ENCODE measurements at regions not wholly inside any gene's neighbourhood (a gene's known extent, or its start where the extent isn't known, plus 50 kb on each side); places are given as distances from the start of the nearest gene placed in this dataset.

DNA sequence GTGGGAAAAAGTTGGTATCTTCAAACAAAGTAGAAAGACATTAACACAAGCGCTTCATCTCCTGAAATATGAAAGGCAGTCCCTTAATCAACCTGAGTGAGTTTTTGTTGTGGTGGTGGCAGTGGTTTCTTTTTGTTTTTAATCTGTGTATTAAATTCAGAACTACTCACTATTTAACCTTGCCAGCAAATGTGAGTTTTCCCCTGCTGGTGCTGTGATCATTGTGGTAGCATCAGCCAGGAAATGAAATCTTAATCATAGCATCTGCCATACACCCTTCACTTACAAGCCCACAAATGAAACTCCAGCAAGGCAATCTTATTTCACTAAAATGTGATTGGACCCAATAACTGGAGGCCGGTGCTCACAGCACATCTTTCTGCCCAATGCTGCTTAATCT, 229.7 kb downstream of the SHOX2 start:
- Histone ChIP-seq H3K4me3 (ENCODE audit: low read depth, low read length) (no peak overlapping the region), H3K36me3 (ENCODE audit: control insufficient read depth, insufficient read depth, low read length) (no peaks in the 10 kb centered on the region), H3K27me3 (ENCODE audit: control insufficient read depth, insufficient read depth, low read length) (no peaks in the 10 kb centered on the region)
- no peak for DNase-seq (ENCODE audit: low read depth)
- TF ChIP-seq, protein P1, sequence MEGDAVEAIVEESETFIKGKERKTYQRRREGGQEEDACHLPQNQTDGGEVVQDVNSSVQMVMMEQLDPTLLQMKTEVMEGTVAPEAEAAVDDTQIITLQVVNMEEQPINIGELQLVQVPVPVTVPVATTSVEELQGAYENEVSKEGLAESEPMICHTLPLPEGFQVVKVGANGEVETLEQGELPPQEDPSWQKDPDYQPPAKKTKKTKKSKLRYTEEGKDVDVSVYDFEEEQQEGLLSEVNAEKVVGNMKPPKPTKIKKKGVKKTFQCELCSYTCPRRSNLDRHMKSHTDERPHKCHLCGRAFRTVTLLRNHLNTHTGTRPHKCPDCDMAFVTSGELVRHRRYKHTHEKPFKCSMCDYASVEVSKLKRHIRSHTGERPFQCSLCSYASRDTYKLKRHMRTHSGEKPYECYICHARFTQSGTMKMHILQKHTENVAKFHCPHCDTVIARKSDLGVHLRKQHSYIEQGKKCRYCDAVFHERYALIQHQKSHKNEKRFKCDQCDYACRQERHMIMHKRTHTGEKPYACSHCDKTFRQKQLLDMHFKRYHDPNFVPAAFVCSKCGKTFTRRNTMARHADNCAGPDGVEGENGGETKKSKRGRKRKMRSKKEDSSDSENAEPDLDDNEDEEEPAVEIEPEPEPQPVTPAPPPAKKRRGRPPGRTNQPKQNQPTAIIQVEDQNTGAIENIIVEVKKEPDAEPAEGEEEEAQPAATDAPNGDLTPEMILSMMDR (IDR thresholded peaks at IDR 0.05; ENCODE audit: insufficient read depth, low read length, poor library complexity, severe bottlenecking): no peak

DNA sequence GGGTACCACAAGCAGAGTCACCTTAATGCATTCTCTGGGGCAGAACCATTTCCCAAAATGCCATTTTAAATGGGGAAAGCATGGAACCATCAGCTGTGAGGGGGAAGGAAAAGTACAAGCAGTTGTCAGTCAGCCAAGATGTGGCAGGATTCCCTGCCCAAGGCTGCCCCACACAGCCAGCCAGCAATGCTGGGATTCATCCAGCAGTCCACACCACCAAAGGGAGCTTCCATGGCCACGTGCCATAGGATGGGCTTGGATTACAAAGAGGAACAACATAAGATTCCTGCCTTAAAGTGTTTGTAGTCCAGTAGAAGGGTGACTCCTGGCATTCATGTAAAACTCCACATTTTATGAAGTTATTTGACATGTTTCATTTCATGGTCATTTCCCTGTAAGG, 233.3 kb downstream of the SHOX2 start:
- DNase-seq (ENCODE audit: low read depth): no peak
- TF ChIP-seq, protein P1 (IDR thresholded peaks at IDR 0.05; ENCODE audit: insufficient read depth, low read length, poor library complexity, severe bottlenecking): no peak
- Histone ChIP-seq H3K27me3 (ENCODE audit: control insufficient read depth, insufficient read depth, low read length) (no peaks in the 10 kb centered on the region), H3K36me3 (ENCODE audit: control insufficient read depth, insufficient read depth, low read length) (no peaks in the 10 kb centered on the region), H3K4me3 (ENCODE audit: low read depth, low read length) (no peak overlapping the region)

DNA sequence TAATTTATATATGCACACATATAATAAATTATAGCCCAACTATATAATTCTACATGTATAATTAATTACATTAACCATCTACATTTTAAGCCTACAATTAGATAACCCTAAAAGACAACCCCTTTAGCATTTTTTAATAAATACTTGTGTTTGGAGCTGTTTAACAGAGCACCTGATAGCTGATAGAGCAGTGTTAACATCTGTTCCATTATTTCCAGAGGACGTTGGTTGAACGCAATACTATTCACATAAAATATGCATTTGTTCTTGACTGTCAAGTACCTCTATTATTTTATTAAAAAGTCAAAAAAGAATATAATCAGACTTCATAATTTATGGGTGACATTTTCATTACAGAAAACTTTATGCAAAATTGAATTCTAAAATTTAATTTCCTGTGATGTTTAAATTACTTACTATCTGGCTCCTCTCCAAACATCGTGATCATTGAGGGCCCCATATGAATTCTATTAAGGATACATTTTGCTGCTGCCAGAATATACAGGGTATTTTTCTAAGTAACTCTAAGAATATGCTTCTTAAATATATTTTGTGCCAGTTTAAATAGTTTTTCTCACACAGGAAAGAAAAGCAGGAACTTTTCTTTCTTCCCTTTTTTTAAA, 234.3 kb downstream of the SHOX2 start:
- Histone ChIP-seq H3K27me3 (ENCODE audit: control insufficient read depth, insufficient read depth, low read length) (no peaks in the 10 kb centered on the region), H3K4me3 (ENCODE audit: low read depth, low read length) (no peak overlapping the region), H3K36me3 (ENCODE audit: control insufficient read depth, insufficient read depth, low read length) (no peaks in the 10 kb centered on the region)
- no peak for DNase-seq (ENCODE audit: low read depth)
- TF ChIP-seq, protein P1 (IDR thresholded peaks at IDR 0.05; ENCODE audit: insufficient read depth, low read length, poor library complexity, severe bottlenecking): no peak

DNA sequence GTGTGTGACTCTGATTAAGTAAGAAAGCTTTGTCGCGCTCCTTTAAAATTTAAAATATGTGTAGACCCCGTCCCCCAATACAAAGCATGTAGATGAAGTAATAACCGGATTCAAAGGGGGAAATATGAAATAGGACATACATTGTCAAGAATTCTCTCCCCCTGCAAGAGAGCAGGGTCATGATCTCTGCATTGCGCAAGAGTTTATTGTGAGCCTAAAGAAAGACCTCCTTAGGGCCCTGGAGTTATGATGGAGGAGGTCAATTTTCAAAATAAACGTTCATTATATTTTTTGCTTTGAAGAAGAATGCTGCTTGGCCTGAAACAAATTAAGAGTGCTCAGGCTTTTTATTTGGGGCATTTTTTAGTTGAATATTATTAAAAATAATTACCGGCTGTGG, 235.0 kb downstream of the SHOX2 start:
- no peaks in the 10 kb centered on the region for H3K27me3 ChIP-seq (ENCODE audit: control insufficient read depth, insufficient read depth, low read length)
- no peaks in the 10 kb centered on the region for H3K36me3 ChIP-seq (ENCODE audit: control insufficient read depth, insufficient read depth, low read length)
- TF ChIP-seq, protein P1 (IDR thresholded peaks at IDR 0.05; ENCODE audit: insufficient read depth, low read length, poor library complexity, severe bottlenecking): no peak
- H3K4me3 ChIP-seq (ENCODE audit: low read depth, low read length): no peak overlapping the region
- DNase-seq (ENCODE audit: low read depth): no peak

DNA sequence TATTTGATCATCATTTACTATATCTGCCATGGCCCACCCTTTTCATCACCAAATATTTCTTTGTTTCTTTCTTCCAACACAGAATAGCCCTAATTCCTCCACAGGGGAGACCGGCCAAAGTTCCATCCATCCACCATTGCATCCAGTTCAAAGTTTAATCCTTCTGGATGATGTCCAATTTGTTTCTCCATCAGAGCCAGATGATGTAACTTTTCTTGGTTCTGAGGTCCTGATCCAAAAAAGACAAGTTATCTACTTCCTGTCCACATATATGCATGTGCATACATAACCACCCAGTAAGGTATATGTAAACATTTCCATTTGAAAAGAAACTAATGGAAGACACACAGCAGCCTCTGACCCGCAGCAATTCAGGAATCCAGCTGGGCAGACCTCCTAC, 237.3 kb downstream of the SHOX2 start:
- Histone ChIP-seq H3K4me3 (ENCODE audit: low read depth, low read length) (no peak overlapping the region), H3K36me3 (ENCODE audit: control insufficient read depth, insufficient read depth, low read length) (no peaks in the 10 kb centered on the region), H3K27me3 (ENCODE audit: control insufficient read depth, insufficient read depth, low read length) (no peaks in the 10 kb centered on the region)
- TF ChIP-seq, protein P1 (IDR thresholded peaks at IDR 0.05; ENCODE audit: insufficient read depth, low read length, poor library complexity, severe bottlenecking): no peak
- no peak for DNase-seq (ENCODE audit: low read depth)

DNA sequence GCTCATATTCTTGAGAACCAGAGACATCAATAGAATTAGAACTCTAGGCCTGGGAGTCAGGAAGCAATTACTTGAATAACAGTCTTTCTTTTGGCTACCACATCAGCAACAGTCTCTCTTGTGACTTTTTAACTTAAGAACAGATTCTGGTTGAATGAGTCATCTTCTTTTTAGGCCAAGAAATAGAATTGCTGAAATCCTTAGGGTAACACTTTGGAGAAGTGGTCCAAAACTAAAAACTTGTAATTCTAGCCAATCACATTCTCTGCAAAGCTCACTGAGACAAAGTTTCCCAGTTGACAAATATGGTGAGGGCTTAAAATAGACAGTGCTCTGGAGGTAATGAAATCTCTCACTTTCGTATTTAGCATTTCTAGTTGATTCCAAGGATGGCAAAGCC, 238.0 kb downstream of the SHOX2 start:
- DNase-seq (ENCODE audit: low read depth): no peak
- Histone ChIP-seq H3K27me3 (ENCODE audit: control insufficient read depth, insufficient read depth, low read length) (no peaks in the 10 kb centered on the region), H3K4me3 (ENCODE audit: low read depth, low read length) (no peak overlapping the region), H3K36me3 (ENCODE audit: control insufficient read depth, insufficient read depth, low read length) (no peaks in the 10 kb centered on the region)
- TF ChIP-seq, protein P1 (IDR thresholded peaks at IDR 0.05; ENCODE audit: insufficient read depth, low read length, poor library complexity, severe bottlenecking): no peak
